Naive thymus-derived CD4-positive, alpha-beta T cell (primary cell): ENCODE measurements at regions not wholly inside any gene's neighbourhood (a gene's known extent, or its start where the extent isn't known, plus 50 kb on each side); places are given as distances from the start of the nearest gene placed in this dataset.

Experiments used
- ATAC-seq: fragments of 150-1000 bp; cut with Tn5 transposase; 2 replicates; pipeline ENCODE4 v1.10.0; 2021; ENCODE audit warnings: mild to moderate bottlenecking, moderate library complexity
- CTCF ChIA-PET: fragments of 350-600 bp; sonication (Branson Sonifier 250); formaldehyde crosslinking; loops from one replicate; lab custom pipeline; 2021; ENCODE audit warnings: antibody characterized with exemption; lab: Charles Lee
- POLR2A ChIA-PET: fragments of 350-600 bp; sonication (Branson Sonifier 250); formaldehyde crosslinking; loops from one replicate; lab custom pipeline; 2021; ENCODE audit warnings: antibody characterized with exemption, inconsistent platforms; lab: Charles Lee
- DNase-seq, 9 donors: peaks; one replicate each; pipeline versions ENCODE4 v3.0.0 to v3.0.0-alpha.2; 2020 to 2022; ENCODE audit warnings: mixed read lengths in 1 of 9
- H3K27ac ChIP-seq: one replicate; pipeline ENCODE4 v1.7.0; 2013; ENCODE audit warnings: mild to moderate bottlenecking, low read depth, low read length, moderate library complexity
- H3K27me3 ChIP-seq, 2 donors: one replicate each; pipeline ENCODE4 v1.7.0; 2013; ENCODE audit warnings: low read length in 2 of 2, mild to moderate bottlenecking in 2 of 2, moderate library complexity in 2 of 2; ENCODE audit not compliant: control insufficient read depth in 2 of 2, insufficient read depth in 2 of 2
- H3K36me3 ChIP-seq, 3 experiments: 1 replicate in 2 of 3; 2 replicates in 1 of 3; pipeline ENCODE4 v1.7.0; 2013; ENCODE audit warnings: low read length in 3 of 3, mild to moderate bottlenecking in 3 of 3, moderate library complexity in 1 of 3; ENCODE audit not compliant: insufficient read depth in 3 of 3, control insufficient read depth in 2 of 3
- H3K4me1 ChIP-seq, 2 donors: one replicate each; pipeline ENCODE4 v1.7.0; 2013; ENCODE audit warnings: low read length in 2 of 2, mild to moderate bottlenecking in 2 of 2, moderate library complexity in 1 of 2; ENCODE audit not compliant: control insufficient read depth in 2 of 2, insufficient read depth in 2 of 2
- H3K4me3 ChIP-seq: 2 replicates; pipeline ENCODE4 v1.7.0; 2013; ENCODE audit warnings: mild to moderate bottlenecking, low read length
- H3K9me3 ChIP-seq, 3 experiments: 1 replicate in 2 of 3; 2 replicates in 1 of 3; pipeline ENCODE4 v1.7.0; 2013; ENCODE audit warnings: low read length in 3 of 3; ENCODE audit not compliant: control insufficient read depth in 2 of 3
- H3K27ac Mint-ChIP-seq, 9 donors: one replicate each; pipeline ENCODE4 v1.8.0; 2020 to 2022; ENCODE audit warnings: mixed read lengths in 9 of 9, mild to moderate bottlenecking in 8 of 9, moderate library complexity in 5 of 9, inconsistent platforms in 2 of 9
- H3K27me3 Mint-ChIP-seq, 5 donors: one replicate each; pipeline ENCODE4 v1.8.0; 2021 to 2022; ENCODE audit warnings: mixed read lengths in 5 of 5, mild to moderate bottlenecking in 1 of 5
- H3K36me3 Mint-ChIP-seq, 5 donors: one replicate each; pipeline ENCODE4 v1.8.0; 2020 to 2022; ENCODE audit warnings: mixed read lengths in 5 of 5, mild to moderate bottlenecking in 3 of 5, inconsistent platforms in 1 of 5
- H3K4me1 Mint-ChIP-seq, 7 donors: one replicate each; pipeline ENCODE4 v1.8.0; 2020 to 2022; ENCODE audit warnings: mixed read lengths in 7 of 7, mild to moderate bottlenecking in 3 of 7, inconsistent platforms in 1 of 7
- H3K4me3 Mint-ChIP-seq, 10 donors: one replicate each; pipeline ENCODE4 v1.8.0; 2020 to 2022; ENCODE audit warnings: mild to moderate bottlenecking in 10 of 10, mixed read lengths in 10 of 10, moderate library complexity in 6 of 10, inconsistent platforms in 2 of 10
- H3K9me3 Mint-ChIP-seq, 11 donors: one replicate each; pipeline ENCODE4 v1.8.0; 2020 to 2022; ENCODE audit warnings: mixed read lengths in 11 of 11, mild to moderate bottlenecking in 4 of 11, inconsistent platforms in 1 of 11, moderate library complexity in 1 of 11
- intact Hi-C, 2 donors: fragments of 100-400 bp; cut with micrococcal nuclease; formaldehyde crosslinking; loops; one replicate each; pipeline ENCODE4 v1.15.1; 2023

- H3K4me1 Mint-ChIP-seq = no peaks in the 10 kb centered on the region
- Histone ChIP-seq H3K4me3 (no peak overlapping the region), H3K27ac (no peak overlapping the region), H3K9me3 (peaks cover 0 to 3% (median 0%) of the 10 kb centered on the region in 3 experiments), H3K4me1 (no peaks in the 10 kb centered on the region), H3K36me3 (no peaks in the 10 kb centered on the region), H3K27me3 (no peaks in the 10 kb centered on the region)
- H3K36me3 Mint-ChIP-seq = no peaks in the 10 kb centered on the region
- CTCF ChIA-PET = no interaction called here
- intact Hi-C loops = no loop called here
- peaks cover 3 to 15% (median 7%) of the 10 kb centered on the region in 11 donors for H3K9me3 Mint-ChIP-seq
- POLR2A ChIA-PET = no interaction called here
- peaks cover 0 to 5% (median 4%) of the 10 kb centered on the region in 5 donors for H3K27me3 Mint-ChIP-seq
- H3K4me3 Mint-ChIP-seq = no peak overlapping the region
- ATAC-seq (no peak), DNase-seq (no peak)
- H3K27ac Mint-ChIP-seq = no peak overlapping the region
These were observed 74.5 kb downstream of the LRRC30 start for GRCh38 chr18:7305416-7305815.

GRCh38 chr18:7307030-7307429 is 76.1 kb downstream of the LRRC30 start:
- Histone ChIP-seq H3K4me3 (no peak overlapping the region), H3K27me3 (no peaks in the 10 kb centered on the region), H3K36me3 (no peaks in the 10 kb centered on the region), H3K9me3 (no peaks in the 10 kb centered on the region), H3K4me1 (no peaks in the 10 kb centered on the region), H3K27ac (no peak overlapping the region)
- peaks cover 0 to 14% (median 6%) of the 10 kb centered on the region in 11 donors for H3K9me3 Mint-ChIP-seq
- H3K27me3 Mint-ChIP-seq = peaks cover 0 to 5% (median 4%) of the 10 kb centered on the region in 5 donors
- H3K4me1 Mint-ChIP-seq = no peaks in the 10 kb centered on the region
- POLR2A ChIA-PET = no interaction called here
- no peak for DNase-seq
- no peak for ATAC-seq
- CTCF ChIA-PET = no interaction called here
- H3K27ac Mint-ChIP-seq = no peak overlapping the region
- H3K4me3 Mint-ChIP-seq = no peak overlapping the region
- intact Hi-C loops = no loop called here
- H3K36me3 Mint-ChIP-seq = no peaks in the 10 kb centered on the region

GRCh38 chr18:7307526-7307925 is 76.6 kb downstream of the LRRC30 start:
- H3K9me3 Mint-ChIP-seq = peaks cover under 1 to 14% (median 6%) of the 10 kb centered on the region in 11 donors
- Histone ChIP-seq H3K27ac (no peak overlapping the region), H3K4me3 (no peak overlapping the region), H3K27me3 (no peaks in the 10 kb centered on the region), H3K36me3 (no peaks in the 10 kb centered on the region), H3K4me1 (no peaks in the 10 kb centered on the region), H3K9me3 (no peaks in the 10 kb centered on the region)
- intact Hi-C loops = no loop called here
- H3K27me3 Mint-ChIP-seq = peaks cover 0 to 5% (median 4%) of the 10 kb centered on the region in 5 donors
- no peak overlapping the region for H3K27ac Mint-ChIP-seq
- no peaks in the 10 kb centered on the region for H3K36me3 Mint-ChIP-seq
- CTCF ChIA-PET = no interaction called here
- no peak overlapping the region for H3K4me3 Mint-ChIP-seq
- H3K4me1 Mint-ChIP-seq = no peaks in the 10 kb centered on the region
- POLR2A ChIA-PET = no interaction called here
- ATAC-seq (no peak), DNase-seq (no peak)

- DNase-seq (no peak), ATAC-seq (no peak)
- no peaks in the 10 kb centered on the region for H3K36me3 ChIP-seq
- no peak overlapping the region for H3K4me3 Mint-ChIP-seq
- no peak overlapping the region for H3K27ac Mint-ChIP-seq
- H3K9me3 ChIP-seq = no peaks in the 10 kb centered on the region
- peaks cover 0 to 4% (median 0%) of the 10 kb centered on the region in 5 donors for H3K27me3 Mint-ChIP-seq
- no peaks in the 10 kb centered on the region for H3K4me1 ChIP-seq
- POLR2A ChIA-PET = no interaction called here
- CTCF ChIA-PET = no interaction called here
- H3K27ac ChIP-seq = no peak overlapping the region
- peaks cover 0 to 4% (median 0%) of the 10 kb centered on the region in 11 donors for H3K9me3 Mint-ChIP-seq
- no peaks in the 10 kb centered on the region for H3K27me3 ChIP-seq
- peaks cover 0 to 1% (median 0%) of the 10 kb centered on the region in 7 donors for H3K4me1 Mint-ChIP-seq
- H3K4me3 ChIP-seq = no peak overlapping the region
- H3K36me3 Mint-ChIP-seq = no peaks in the 10 kb centered on the region
- intact Hi-C loops = no loop called here
These were observed 86.9 kb downstream of the LRRC30 start for GRCh38 chr18:7317804-7318231.

GRCh38 chr18:7319161-7319560 is 88.3 kb downstream of the LRRC30 start:
- ChIA-PET POLR2A (no interaction called here), CTCF (no interaction called here)
- Mint-ChIP-seq H3K9me3 (peaks cover 0 to 4% (median 0%) of the 10 kb centered on the region in 11 donors), H3K27me3 (peaks cover 0 to 4% (median 0%) of the 10 kb centered on the region in 5 donors), H3K27ac (no peak overlapping the region), H3K4me1 (peaks cover 0 to 1% (median 0%) of the 10 kb centered on the region in 7 donors), H3K4me3 (no peak overlapping the region), H3K36me3 (no peaks in the 10 kb centered on the region)
- Histone ChIP-seq H3K4me3 (no peak overlapping the region), H3K9me3 (no peaks in the 10 kb centered on the region), H3K36me3 (no peaks in the 10 kb centered on the region), H3K27ac (no peak overlapping the region), H3K27me3 (no peaks in the 10 kb centered on the region), H3K4me1 (no peaks in the 10 kb centered on the region)
- intact Hi-C loops = no loop called here
- no peak for ATAC-seq
- DNase-seq = no peak

- CTCF ChIA-PET = no interaction called here
- H3K4me3 Mint-ChIP-seq = no peak overlapping the region
- ATAC-seq (no peak), DNase-seq (no peak)
- peaks cover 0 to 4% (median 0%) of the 10 kb centered on the region in 5 donors for H3K27me3 Mint-ChIP-seq
- H3K9me3 Mint-ChIP-seq = peaks cover 0 to 10% (median 2%) of the 10 kb centered on the region in 11 donors
- peaks cover 0 to 1% (median 0%) of the 10 kb centered on the region in 7 donors for H3K4me1 Mint-ChIP-seq
- no peak overlapping the region for H3K27ac ChIP-seq
- H3K27ac Mint-ChIP-seq = no peak overlapping the region
- intact Hi-C loops = no loop called here
- H3K36me3 ChIP-seq = no peaks in the 10 kb centered on the region
- no peaks in the 10 kb centered on the region for H3K9me3 ChIP-seq
- H3K4me3 ChIP-seq = no peak overlapping the region
- no peaks in the 10 kb centered on the region for H3K4me1 ChIP-seq
- H3K27me3 ChIP-seq = no peaks in the 10 kb centered on the region
- H3K36me3 Mint-ChIP-seq = no peaks in the 10 kb centered on the region
- POLR2A ChIA-PET = no interaction called here
These were observed 90.9 kb downstream of the LRRC30 start for GRCh38 chr18:7321831-7322230.

GRCh38 chr18:7322817-7323485 is 92.1 kb downstream of the LRRC30 start:
- no peaks in the 10 kb centered on the region for H3K9me3 ChIP-seq
- no peak for ATAC-seq
- no peaks in the 10 kb centered on the region for H3K27me3 ChIP-seq
- no peaks in the 10 kb centered on the region for H3K36me3 ChIP-seq
- no peak overlapping the region for H3K27ac ChIP-seq
- intact Hi-C loops = no loop called here
- H3K4me3 ChIP-seq = no peak overlapping the region
- Mint-ChIP-seq H3K4me1 (peaks cover 0 to 1% (median 0%) of the 10 kb centered on the region in 7 donors), H3K36me3 (no peaks in the 10 kb centered on the region), H3K27me3 (peaks cover 0 to 6% (median 0%) of the 10 kb centered on the region in 5 donors), H3K4me3 (no peak overlapping the region), H3K27ac (no peak overlapping the region), H3K9me3 (peaks cover 0 to 13% (median 2%) of the 10 kb centered on the region in 11 donors)
- DNase-seq = no peak
- ChIA-PET CTCF (no interaction called here), POLR2A (no interaction called here)
- no peaks in the 10 kb centered on the region for H3K4me1 ChIP-seq
